ENCODE measurements at regions not wholly inside any gene's neighbourhood (a gene's known extent, or its start where the extent isn't known, plus 50 kb on each side); places are given as distances from the start of the nearest gene placed in this dataset.

DNA sequence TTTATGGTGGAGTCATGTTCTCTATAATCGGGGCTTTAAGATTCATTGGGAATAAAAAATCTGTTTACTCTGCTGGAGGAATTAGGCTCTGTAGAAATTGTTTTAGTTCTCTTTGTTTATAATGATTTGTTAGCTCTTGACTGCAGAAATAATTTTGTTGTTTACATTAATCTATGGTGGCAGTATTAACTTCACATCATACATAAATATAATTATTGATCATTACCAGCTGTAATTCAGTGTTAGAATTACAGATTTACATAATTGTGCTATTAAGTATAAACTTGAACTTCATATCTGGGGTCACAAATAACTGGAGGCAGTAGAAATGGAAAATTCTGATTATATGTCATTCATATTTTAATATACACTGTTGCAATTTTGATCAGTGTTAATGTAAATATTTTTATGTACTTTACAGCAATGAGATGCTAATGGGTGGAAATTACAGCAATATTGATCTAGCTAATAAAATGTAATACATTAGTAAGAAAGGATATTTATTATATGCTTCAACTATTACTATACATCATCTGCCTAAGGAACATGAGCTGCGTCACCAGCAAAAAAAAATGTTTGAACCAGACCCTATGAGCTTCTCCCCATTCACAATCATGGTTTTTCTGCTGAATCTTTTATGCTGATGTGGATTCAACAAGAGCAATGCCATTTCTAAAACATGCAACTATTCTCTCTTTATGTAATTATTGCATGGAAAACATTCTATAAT, 846.6 kb downstream of the NR2F1-AS1 start:
- Histone ChIP-seq H3K9me3 (ENCODE audit: low read length) (no peaks in the 10 kb centered on the region), H3K79me2 (ENCODE audit: insufficient read depth, low read length) (no peaks in the 10 kb centered on the region), H3F3A (ENCODE audit: insufficient read depth, low read length) (no peaks in the 10 kb centered on the region), H3K4me2 (ENCODE audit: low read length) (no peak overlapping the region), H2AFZ (ENCODE audit: low read length) (no peak overlapping the region), H3K36me3 (ENCODE audit: insufficient read depth, low read length) (no peaks in the 10 kb centered on the region), H3K27me3 (ENCODE audit: insufficient read depth, low read length) (no peaks in the 10 kb centered on the region), H3K27ac (ENCODE audit: low read depth, low read length, poor library complexity, severe bottlenecking) (no peak overlapping the region), H3K9ac (ENCODE audit: low read length) (no peak overlapping the region), H3K4me3 (ENCODE audit: low read depth, low read length, poor library complexity, severe bottlenecking) (no peak overlapping the region), H3K9me2 (ENCODE audit: low read depth, low read length) (no peaks in the 10 kb centered on the region), H3K4me1 (ENCODE audit: insufficient read depth, low read length, severe bottlenecking) (no peaks in the 10 kb centered on the region), H4K20me1 (ENCODE audit: insufficient read depth, low read length) (no peaks in the 10 kb centered on the region)
- TF ChIP-seq CTCF (IDR thresholded peaks at IDR 0.05; ENCODE audit: low read length) (no peak), EZH2 (IDR thresholded peaks at IDR 0.05; ENCODE audit: borderline replicate concordance, low read length) (no peak)

DNA sequence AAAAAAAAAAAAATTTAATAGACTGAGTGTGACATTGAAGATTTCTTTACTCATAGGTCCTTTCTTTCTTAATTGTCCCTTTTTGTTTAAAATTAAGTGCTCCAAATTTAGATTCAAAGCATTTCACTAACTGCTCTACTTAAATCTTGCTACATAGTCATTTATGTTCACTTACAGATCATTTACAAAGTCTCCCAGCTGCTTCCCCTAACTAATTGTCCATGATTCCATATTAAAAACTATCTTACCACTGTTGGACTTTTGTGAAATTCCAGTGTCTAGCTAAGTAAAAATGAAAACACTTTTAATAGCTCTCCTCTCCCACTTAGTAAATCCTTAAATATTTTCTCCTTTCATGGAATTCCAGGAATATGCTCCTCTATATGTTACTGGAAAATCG, 850.5 kb downstream of the NR2F1-AS1 start:
- TF ChIP-seq EZH2 (IDR thresholded peaks at IDR 0.05; ENCODE audit: borderline replicate concordance, low read length) (no peak), CTCF (IDR thresholded peaks at IDR 0.05; ENCODE audit: low read length) (no peak)
- Histone ChIP-seq H3K36me3 (ENCODE audit: insufficient read depth, low read length) (no peaks in the 10 kb centered on the region), H2AFZ (ENCODE audit: low read length) (no peak overlapping the region), H3K9ac (ENCODE audit: low read length) (no peak overlapping the region), H3K9me2 (ENCODE audit: low read depth, low read length) (no peaks in the 10 kb centered on the region), H3K9me3 (ENCODE audit: low read length) (no peaks in the 10 kb centered on the region), H4K20me1 (ENCODE audit: insufficient read depth, low read length) (no peaks in the 10 kb centered on the region), H3K4me1 (ENCODE audit: insufficient read depth, low read length, severe bottlenecking) (no peaks in the 10 kb centered on the region), H3F3A (ENCODE audit: insufficient read depth, low read length) (no peaks in the 10 kb centered on the region), H3K4me2 (ENCODE audit: low read length) (no peak overlapping the region), H3K79me2 (ENCODE audit: insufficient read depth, low read length) (no peaks in the 10 kb centered on the region), H3K27me3 (ENCODE audit: insufficient read depth, low read length) (no peaks in the 10 kb centered on the region), H3K27ac (ENCODE audit: low read depth, low read length, poor library complexity, severe bottlenecking) (no peak overlapping the region), H3K4me3 (ENCODE audit: low read depth, low read length, poor library complexity, severe bottlenecking) (no peak overlapping the region)

GRCh38 chr5:92729088-92729487, 851.9 kb downstream of the NR2F1-AS1 start:
- H4K20me1 ChIP-seq (ENCODE audit: insufficient read depth, low read length) = no peaks in the 10 kb centered on the region
- no peak overlapping the region for H3K4me2 ChIP-seq (ENCODE audit: low read length)
- H3K9ac ChIP-seq (ENCODE audit: low read length) = no peak overlapping the region
- no peaks in the 10 kb centered on the region for H3K9me2 ChIP-seq (ENCODE audit: low read depth, low read length)
- no peaks in the 10 kb centered on the region for H3F3A ChIP-seq (ENCODE audit: insufficient read depth, low read length)
- H3K4me1 ChIP-seq (ENCODE audit: insufficient read depth, low read length, severe bottlenecking) = no peaks in the 10 kb centered on the region
- no peaks in the 10 kb centered on the region for H3K27me3 ChIP-seq (ENCODE audit: insufficient read depth, low read length)
- H3K4me3 ChIP-seq (ENCODE audit: low read depth, low read length, poor library complexity, severe bottlenecking) = no peak overlapping the region
- H3K27ac ChIP-seq (ENCODE audit: low read depth, low read length, poor library complexity, severe bottlenecking) = no peak overlapping the region
- no peak for TF ChIP-seq EZH2 (IDR thresholded peaks at IDR 0.05; ENCODE audit: borderline replicate concordance, low read length)
- no peak for TF ChIP-seq CTCF (IDR thresholded peaks at IDR 0.05; ENCODE audit: low read length)
- no peak overlapping the region for H2AFZ ChIP-seq (ENCODE audit: low read length)
- no peaks in the 10 kb centered on the region for H3K36me3 ChIP-seq (ENCODE audit: insufficient read depth, low read length)
- H3K79me2 ChIP-seq (ENCODE audit: insufficient read depth, low read length) = no peaks in the 10 kb centered on the region
- no peaks in the 10 kb centered on the region for H3K9me3 ChIP-seq (ENCODE audit: low read length)

Data from OCI-LY1 (cell line).